Vagina (tissue), 2 donors: ENCODE measurements at regions not wholly inside any gene's neighbourhood (a gene's known extent, or its start where the extent isn't known, plus 50 kb on each side); places are given as distances from the start of the nearest gene placed in this dataset.

Source experiments
- DNase-seq, 2 donors: peaks; one replicate each; pipeline ENCODE4 v3.0.0-alpha.2; 2017; ENCODE audit errors: extremely low spot score in 2 of 2
- H3K27ac ChIP-seq: fragments of 200-600 bp; sonication (generic); one replicate; pipeline ENCODE4 v1.5.1; 2019
- H3K27me3 ChIP-seq: fragments of 200-600 bp; sonication (generic); one replicate; pipeline ENCODE4 v1.5.1; 2019
- H3K36me3 ChIP-seq, 2 donors: fragments of 200-600 bp; sonication (generic); one replicate each; pipeline ENCODE4 v1.5.1; 2017 to 2019
- H3K4me1 ChIP-seq: fragments of 200-600 bp; sonication (generic); one replicate; pipeline ENCODE4 v1.5.1; 2019
- H3K4me3 ChIP-seq, 2 donors: fragments of 200-600 bp; sonication (generic); 1 replicate in 1 of 2; 2 replicates in 1 of 2; pipeline ENCODE4 v1.5.1; 2016 to 2019
- H3K9me3 ChIP-seq: fragments of 200-600 bp; sonication (generic); one replicate; pipeline ENCODE4 v1.5.1; 2019
- CTCF ChIP-seq, 3 experiments: fragments of 450-650 bp in 2 of 3; fragments of 200-600 bp in 1 of 3; sonication (generic) in 1 of 3; IDR thresholded peaks; one replicate each; pipeline ENCODE4 v1.5.1; 2017 to 2019; ENCODE audit warnings: antibody characterized with exemption in 3 of 3, mild to moderate bottlenecking in 2 of 3, moderate library complexity in 2 of 3
- POLR2A ChIP-seq, 2 donors: fragments of 450-650 bp; IDR thresholded peaks; one replicate each; pipeline ENCODE4 v1.6.1; 2017; ENCODE audit warnings: antibody characterized with exemption in 2 of 2, mild to moderate bottlenecking in 2 of 2, moderate library complexity in 2 of 2
- POLR2AphosphoS5 ChIP-seq, 2 donors: sonication (generic); formaldehyde crosslinking; IDR thresholded peaks; one replicate each; pipeline ENCODE4 v1.9.0; 2017; ENCODE audit warnings: antibody characterized with exemption in 2 of 2, mild to moderate bottlenecking in 2 of 2, low read depth in 1 of 2; ENCODE audit not compliant: insufficient read depth in 1 of 2
- intact Hi-C: fragments of 100-400 bp; cut with DNase I; formaldehyde crosslinking; loops from one replicate; pipeline ENCODE4 v1.15.1; 2023

GRCh38 chr5:124642151-124642550, 104.3 kb downstream of the ZNF608 start:
- Histone ChIP-seq H3K36me3 (no peaks in the 10 kb centered on the region), H3K4me1 (no peaks in the 10 kb centered on the region), H3K27me3 (no peaks in the 10 kb centered on the region), H3K9me3 (no peaks in the 10 kb centered on the region), H3K27ac (no peak overlapping the region), H3K4me3 (no peak overlapping the region)
- intact Hi-C loops: no loop called here
- DNase-seq: no peak
- no peak for TF ChIP-seq CTCF (IDR thresholded peaks at IDR 0.05)
- no peak for TF ChIP-seq POLR2AphosphoS5 (IDR thresholded peaks at IDR 0.05; ENCODE audit: insufficient read depth in 1 of 2, low read depth in 1 of 2)
- TF ChIP-seq POLR2A (IDR thresholded peaks at IDR 0.05): no peak

GRCh38 chr5:124641154-124641792, 105.2 kb downstream of the ZNF608 start:
- no peak for DNase-seq
- Histone ChIP-seq H3K9me3 (no peaks in the 10 kb centered on the region), H3K27ac (no peak overlapping the region), H3K4me1 (no peaks in the 10 kb centered on the region), H3K27me3 (no peaks in the 10 kb centered on the region), H3K4me3 (no peak overlapping the region), H3K36me3 (no peaks in the 10 kb centered on the region)
- TF ChIP-seq CTCF (IDR thresholded peaks at IDR 0.05) (no peak), POLR2AphosphoS5 (IDR thresholded peaks at IDR 0.05; ENCODE audit: insufficient read depth in 1 of 2, low read depth in 1 of 2) (no peak), POLR2A (IDR thresholded peaks at IDR 0.05) (no peak)
- intact Hi-C loops: no loop called here

- Histone ChIP-seq H3K4me1 (peaks cover 11% of the 10 kb centered on the region), H3K9me3 (no peaks in the 10 kb centered on the region), H3K4me3 (no peak overlapping the region), H3K36me3 (no peaks in the 10 kb centered on the region), H3K27ac (no peak overlapping the region), H3K27me3 (no peaks in the 10 kb centered on the region)
- no peak for TF ChIP-seq POLR2AphosphoS5 (IDR thresholded peaks at IDR 0.05; ENCODE audit: insufficient read depth in 1 of 2, low read depth in 1 of 2)
- TF ChIP-seq POLR2A (IDR thresholded peaks at IDR 0.05): no peak
- no peak for TF ChIP-seq CTCF (IDR thresholded peaks at IDR 0.05)
- intact Hi-C loops: no loop called here
- DNase-seq: no peak
These were observed 107.3 kb downstream of the ZNF608 start for GRCh38 chr5:124639095-124639665.

GRCh38 chr5:124637011-124637410, 109.4 kb downstream of the ZNF608 start:
- no peak overlapping the region for H3K4me3 ChIP-seq
- intact Hi-C loops: no loop called here
- TF ChIP-seq POLR2A (IDR thresholded peaks at IDR 0.05) (no peak), POLR2AphosphoS5 (IDR thresholded peaks at IDR 0.05; ENCODE audit: insufficient read depth in 1 of 2, low read depth in 1 of 2) (no peak), CTCF (IDR thresholded peaks at IDR 0.05) (no peak)

GRCh38 chr5:124634741-124635323, 111.6 kb downstream of the ZNF608 start:
- H3K36me3 ChIP-seq: no peaks in the 10 kb centered on the region
- no peaks in the 10 kb centered on the region for H3K27me3 ChIP-seq
- intact Hi-C loops: no loop called here
- DNase-seq: no peak
- TF ChIP-seq POLR2A (IDR thresholded peaks at IDR 0.05) (no peak), POLR2AphosphoS5 (IDR thresholded peaks at IDR 0.05; ENCODE audit: insufficient read depth in 1 of 2, low read depth in 1 of 2) (no peak), CTCF (IDR thresholded peaks at IDR 0.05) (no peak)
- peaks cover 14% of the 10 kb centered on the region for H3K4me1 ChIP-seq
- H3K27ac ChIP-seq: no peak overlapping the region
- H3K4me3 ChIP-seq: no peak overlapping the region
- H3K9me3 ChIP-seq: no peaks in the 10 kb centered on the region

More at GRCh38 chr5:124637011-124637410, 109.4 kb downstream of the ZNF608 start:
- Histone ChIP-seq H3K27me3 (no peaks in the 10 kb centered on the region), H3K4me1 (peaks cover 14% of the 10 kb centered on the region), H3K9me3 (no peaks in the 10 kb centered on the region), H3K27ac (no peak overlapping the region), H3K36me3 (no peaks in the 10 kb centered on the region)
- DNase-seq: no peak
